H1 (cell line): ENCODE measurements at regions not wholly inside any gene's neighbourhood (a gene's known extent, or its start where the extent isn't known, plus 50 kb on each side); places are given as distances from the start of the nearest gene placed in this dataset.

Experiments used
- CTCF ChIA-PET: fragments of 300-600 bp; sonication (Branson Sonifier 250); formaldehyde crosslinking; loops from one replicate; lab custom pipeline; 2021; ENCODE audit not compliant: partially characterized antibody; lab: Charles Lee
- POLR2A ChIA-PET: fragments of 300-600 bp; sonication (Branson Sonifier 250); formaldehyde crosslinking; loops from one replicate; lab custom pipeline; 2021; ENCODE audit warnings: inconsistent platforms; ENCODE audit not compliant: partially characterized antibody; lab: Charles Lee
- DNase-seq, 2 experiments: peaks; one replicate each; pipeline versions ENCODE4 v3.0.0 to v3.0.0-alpha.2; 2010 to 2022; ENCODE audit warnings: low spot score in 2 of 2, low read depth in 1 of 2, mixed read lengths in 1 of 2
- FAIRE-seq: peaks from 2 replicates; lab custom pipeline; 2011; peaks lifted over from hg19 to GRCh38; lab: Jason Lieb, UNC
- H2AFZ ChIP-seq: 2 replicates; pipeline ENCODE4 v1.8.1; 2012; ENCODE audit warnings: low read length, inconsistent platforms
- H2AK5ac ChIP-seq: 2 replicates; pipeline ENCODE4 v1.6.1; 2013; ENCODE audit warnings: low read depth, low read length
- H2BK120ac ChIP-seq: replicated peaks from 2 replicates; pipeline ENCODE3; 2013; ENCODE audit warnings: low read depth, low read length, inconsistent platforms
- H2BK12ac ChIP-seq: 2 replicates; pipeline ENCODE4 v1.6.1; 2013; ENCODE audit warnings: low read depth, low read length
- H2BK15ac ChIP-seq: 2 replicates; pipeline ENCODE4 v1.6.1; 2013; ENCODE audit warnings: low read length
- H2BK20ac ChIP-seq: 2 replicates; pipeline ENCODE4 v1.6.1; 2013; ENCODE audit warnings: low read length
- H2BK5ac ChIP-seq: 2 replicates; pipeline ENCODE4 v1.6.1; 2013; ENCODE audit warnings: low read depth, low read length
- H3K14ac ChIP-seq: 2 replicates; pipeline ENCODE4 v1.6.1; 2013; ENCODE audit warnings: inconsistent platforms; ENCODE audit not compliant: insufficient read length
- H3K18ac ChIP-seq: 2 replicates; pipeline ENCODE4 v1.6.1; 2013; ENCODE audit warnings: low read length; ENCODE audit errors: extremely low read depth
- H3K23ac ChIP-seq: 2 replicates; pipeline ENCODE4 v1.6.1; 2013; ENCODE audit warnings: inconsistent platforms; ENCODE audit not compliant: insufficient read length
- H3K23me2 ChIP-seq: 2 replicates; pipeline ENCODE4 v1.6.1; 2013; ENCODE audit warnings: low read depth, low read length
- H3K27ac ChIP-seq: 2 replicates; pipeline ENCODE4 v1.6.1; 2011; ENCODE audit warnings: low read depth, low read length, inconsistent platforms
- H3K27me3 ChIP-seq, 4 experiments: replicated peaks in 1 of 4; 1 replicate in 1 of 4; 2 replicates in 3 of 4; pipeline versions ENCODE4 v1.6.1 to v1.8.1; 2011 to 2013; ENCODE audit warnings: low read length in 3 of 4, mild to moderate bottlenecking in 3 of 4, inconsistent platforms in 2 of 4, mixed read lengths in 2 of 4, moderate library complexity in 1 of 4; ENCODE audit not compliant: control insufficient read depth in 3 of 4, insufficient read depth in 3 of 4; ENCODE audit errors: extremely low read depth in 1 of 4
- H3K36me3 ChIP-seq, 4 experiments: 2 replicates each; pipeline versions ENCODE4 v1.6.1 to v1.8.1; 2011 to 2013; ENCODE audit warnings: mild to moderate bottlenecking in 4 of 4, low read length in 3 of 4, moderate library complexity in 2 of 4, control low read depth in 1 of 4, inconsistent platforms in 1 of 4; ENCODE audit not compliant: insufficient read depth in 4 of 4, control insufficient read depth in 2 of 4
- H3K4ac ChIP-seq: replicated peaks from 2 replicates; pipeline ENCODE3; 2013; ENCODE audit warnings: low read length, low read depth, mixed read lengths, inconsistent platforms; ENCODE audit not compliant: insufficient read length
- H3K4me1 ChIP-seq, 4 experiments: replicated peaks in 1 of 4; 1 replicate in 1 of 4; 2 replicates in 3 of 4; pipeline versions ENCODE4 v1.6.1 to v1.8.1; 2011 to 2013; ENCODE audit warnings: low read length in 3 of 4, inconsistent platforms in 2 of 4, mixed read lengths in 1 of 4; ENCODE audit not compliant: insufficient read depth in 4 of 4, control insufficient read depth in 3 of 4
- H3K4me2 ChIP-seq, 2 experiments: 2 replicates each; pipeline versions ENCODE4 v1.6.1 to v1.8.1; 2011 to 2013; ENCODE audit warnings: low read depth in 2 of 2, low read length in 2 of 2, control low read depth in 1 of 2, inconsistent platforms in 1 of 2, mild to moderate bottlenecking in 1 of 2; ENCODE audit not compliant: insufficient read depth in 1 of 2
- H3K4me3 ChIP-seq, 4 experiments: fragments of 200-600, 300-600 bp in 1 of 4; sonication (generic), shearing (Covaris generic), sonication (Bioruptor Twin) in 1 of 4; 2 replicates each; pipeline versions ENCODE4 v1.5.1 to v1.8.1; 2011 to 2016; ENCODE audit warnings: low read length in 4 of 4, low read depth in 3 of 4, control low read depth in 2 of 4, inconsistent platforms in 2 of 4, mild to moderate bottlenecking in 2 of 4, mixed read lengths in 1 of 4, moderate library complexity in 1 of 4; ENCODE audit not compliant: insufficient read depth in 2 of 4; ENCODE audit errors: extremely low read depth in 1 of 4
- H3K56ac ChIP-seq: replicated peaks from 2 replicates; pipeline ENCODE3; 2013; ENCODE audit warnings: low read depth, mild to moderate bottlenecking, mixed read lengths, low read length, inconsistent platforms; ENCODE audit not compliant: insufficient read length
- H3K79me1 ChIP-seq: 2 replicates; pipeline ENCODE4 v1.6.1; 2013; ENCODE audit warnings: low read depth, low read length, control low read depth
- H3K79me2 ChIP-seq, 2 experiments: 2 replicates each; pipeline versions ENCODE4 v1.6.1 to v1.8.1; 2012 to 2013; ENCODE audit warnings: low read length in 2 of 2, mild to moderate bottlenecking in 2 of 2, inconsistent platforms in 1 of 2; ENCODE audit not compliant: insufficient read depth in 2 of 2, control insufficient read depth in 1 of 2
- H3K9ac ChIP-seq, 4 experiments: replicated peaks in 1 of 4; 1 replicate in 1 of 4; 2 replicates in 3 of 4; pipeline versions ENCODE4 v1.6.1 to v1.8.1; 2011 to 2013; ENCODE audit warnings: low read depth in 3 of 4, low read length in 3 of 4, control low read depth in 2 of 4, mild to moderate bottlenecking in 2 of 4, moderate library complexity in 2 of 4, inconsistent platforms in 1 of 4; ENCODE audit errors: extremely low read depth in 1 of 4
- H3K9me3 ChIP-seq, 2 experiments: 2 replicates each; pipeline versions ENCODE4 v1.6.1 to v1.8.1; 2012 to 2013; ENCODE audit warnings: mild to moderate bottlenecking in 2 of 2, moderate library complexity in 2 of 2, control low read depth in 1 of 2, inconsistent platforms in 1 of 2, low read depth in 1 of 2, low read length in 1 of 2, mixed read lengths in 1 of 2; ENCODE audit not compliant: insufficient read depth in 2 of 2
- H4K20me1 ChIP-seq, 2 experiments: replicated peaks in 1 of 2; 2 replicates each; pipeline versions ENCODE3 to v1.8.1; 2011 to 2013; ENCODE audit warnings: inconsistent platforms in 2 of 2, low read length in 2 of 2, mild to moderate bottlenecking in 1 of 2; ENCODE audit not compliant: insufficient read depth in 2 of 2, control insufficient read depth in 1 of 2
- H4K5ac ChIP-seq: 2 replicates; pipeline ENCODE4 v1.6.1; 2013; ENCODE audit warnings: low read length, low read depth, mixed read lengths, inconsistent platforms; ENCODE audit not compliant: insufficient read length
- H4K8ac ChIP-seq: 2 replicates; pipeline ENCODE4 v1.8.0; 2013; ENCODE audit warnings: mild to moderate bottlenecking, moderate library complexity, low read length, inconsistent platforms; ENCODE audit not compliant: insufficient read depth; ENCODE audit errors: extremely low read depth
- H4K91ac ChIP-seq: replicated peaks from 2 replicates; pipeline ENCODE3; 2013; ENCODE audit warnings: low read length, mixed read lengths, inconsistent platforms; ENCODE audit not compliant: insufficient read length
- ATF2 ChIP-seq: IDR thresholded peaks from 2 replicates; pipeline ENCODE4 v1.6.1; 2012; ENCODE audit warnings: low read length, inconsistent platforms
- BACH1 ChIP-seq: IDR thresholded peaks from 2 replicates; pipeline ENCODE4 v1.6.1; 2012; ENCODE audit warnings: low read length, improper control_type of control experiment
- BRCA1 ChIP-seq: IDR thresholded peaks from 2 replicates; pipeline ENCODE4 v1.6.1; 2012; ENCODE audit warnings: low read depth, low read length, improper control_type of control experiment
- CBX5 ChIP-seq: fragments of 300-800, 300-1000 bp; sonication (generic); IDR thresholded peaks from 2 replicates; pipeline ENCODE4 v1.7.1; 2016; ENCODE audit warnings: antibody characterized with exemption, low read length, low read depth
- CEBPB ChIP-seq: IDR thresholded peaks from 2 replicates; pipeline ENCODE4 v1.6.1; 2012; ENCODE audit warnings: low read depth, low read length
- CHD2 ChIP-seq: IDR thresholded peaks from 2 replicates; pipeline ENCODE4 v1.6.1; 2012; ENCODE audit warnings: low read length, improper control_type of control experiment
- KDM5A ChIP-seq: fragments of 200-600 bp; IDR thresholded peaks from 2 replicates; pipeline ENCODE4 v1.7.1; 2012; ENCODE audit warnings: mild to moderate bottlenecking, low read length, inconsistent platforms, mixed read lengths
- RAD21 ChIP-seq, 2 experiments: IDR thresholded peaks in 1 of 2; conservative IDR thresholded peaks in 1 of 2; 2 replicates each; pipeline ENCODE4 v1.6.1; 2011; ENCODE audit warnings: low read depth in 2 of 2, low read length in 2 of 2, improper control_type of control experiment in 1 of 2, inconsistent platforms in 1 of 2, mild to moderate bottlenecking in 1 of 2, moderate library complexity in 1 of 2
- SIRT6 ChIP-seq: IDR thresholded peaks from one replicate; pipeline ENCODE4 v1.7.1; 2012; ENCODE audit warnings: low read length, inconsistent platforms
- WGBS, 2 experiments: shearing (Covaris generic) in 1 of 2; methylation state at CpG; one replicate each; pipeline versions ENCODE4 v1.1.6 to v1.1.7; 2013 to 2015; ENCODE audit warnings: low lambda C conversion rate in 2 of 2, mixed read lengths in 2 of 2, inconsistent platforms in 1 of 2, low coverage in 1 of 2, missing lambda C conversion rate in 1 of 2; ENCODE audit not compliant: insufficient replicate concordance in 2 of 2, insufficient coverage in 1 of 2, insufficient read length in 1 of 2; ENCODE audit errors: extremely low coverage in 1 of 2, missing lambda C conversion rate in 1 of 2; 5-methylcytosine and 5-hydroxymethylcytosine counted together

- Histone ChIP-seq H3K14ac (no peak overlapping the region), H3K36me3 (no peaks in the 10 kb centered on the region), H3K4me3 (no peak overlapping the region), H4K8ac (no peak overlapping the region), H3K4ac (no peak overlapping the region), H3K27me3 (no peaks in the 10 kb centered on the region), H3K27ac (no peak overlapping the region), H3K23me2 (no peaks in the 10 kb centered on the region), H4K20me1 (no peaks in the 10 kb centered on the region), H2BK120ac (no peak overlapping the region), H3K79me1 (no peaks in the 10 kb centered on the region), H3K79me2 (no peaks in the 10 kb centered on the region), H3K4me2 (no peak overlapping the region), H3K9me3 (no peaks in the 10 kb centered on the region), H3K4me1 (no peaks in the 10 kb centered on the region), H2AK5ac (no peak overlapping the region), H3K23ac (no peak overlapping the region), H2BK15ac (no peak overlapping the region), H2BK5ac (no peak overlapping the region), H2BK20ac (no peak overlapping the region), H3K9ac (no peak overlapping the region), H2BK12ac (no peak overlapping the region), H3K56ac (no peak overlapping the region), H4K5ac (no peak overlapping the region), H3K18ac (no peak overlapping the region), H4K91ac (no peak overlapping the region), H2AFZ (no peak overlapping the region)
- TF ChIP-seq RAD21 (IDR thresholded peaks at IDR 0.05 in 1 of 2, conservative IDR thresholded peaks at IDR 0.05 in 1 of 2; ENCODE audit: low read depth in 2 of 2, low read length in 2 of 2) (no peak), BACH1 (no peak), BRCA1 (no peak), KDM5A (no peak), SIRT6 (no peak), ATF2 (no peak), CBX5 (no peak), CHD2 (no peak), CEBPB (no peak)
- whole genome bisulfite sequencing, 2 experiments: 98% methylated on average over 4 of the region's 4 CpGs; no CpG with 5 or more reads in 1 of the 2 experiments
- CTCF ChIA-PET: no interaction called here
- POLR2A ChIA-PET: no interaction called here
- DNase-seq (no peak), FAIRE-seq (no peak)
Measured at GRCh38 chr4:129438456-129438981, 342.6 kb downstream of the C4orf33 start.
